Thyroid gland (tissue), 4 donors: ENCODE measurements at regions not wholly inside any gene's neighbourhood (a gene's known extent, or its start where the extent isn't known, plus 50 kb on each side); places are given as distances from the start of the nearest gene placed in this dataset.

Source experiments
- DNase-seq, 2 donors: peaks; one replicate each; pipeline ENCODE4 v3.0.0-alpha.2; 2019
- H3K27ac ChIP-seq, 3 donors: fragments of 200-600 bp; sonication (generic); 1 replicate in 2 of 3; 2 replicates in 1 of 3; pipeline ENCODE4 v1.5.1; 2016 to 2019; ENCODE audit warnings: mild to moderate bottlenecking in 1 of 3, moderate library complexity in 1 of 3
- H3K27me3 ChIP-seq: fragments of 200-600 bp; sonication (generic); one replicate; pipeline ENCODE4 v1.5.1; 2019
- H3K36me3 ChIP-seq, 2 donors: fragments of 200-600 bp; sonication (generic); one replicate each; pipeline ENCODE4 v1.5.1; 2016 to 2019
- H3K4me1 ChIP-seq, 2 donors: fragments of 200-600 bp; sonication (generic); one replicate each; pipeline ENCODE4 v1.5.1; 2017 to 2019
- H3K4me3 ChIP-seq, 3 donors: fragments of 200-600 bp; sonication (generic); replicated peaks in 1 of 3; 1 replicate in 2 of 3; 2 replicates in 1 of 3; pipeline ENCODE4 v1.5.1; 2016; ENCODE audit warnings: mild to moderate bottlenecking in 1 of 3
- H3K9me3 ChIP-seq: fragments of 200-600 bp; sonication (generic); one replicate; pipeline ENCODE4 v1.5.1; 2017
- CTCF ChIP-seq, 6 experiments: fragments of 200-600 bp in 3 of 6; fragments of 450-650 bp in 3 of 6; sonication (generic) in 3 of 6; IDR thresholded peaks; one replicate each; pipeline ENCODE4 v1.5.1; 2016 to 2019; ENCODE audit warnings: antibody characterized with exemption in 6 of 6, mild to moderate bottlenecking in 2 of 6, inconsistent platforms in 1 of 6, moderate library complexity in 1 of 6
- POLR2A ChIP-seq, 2 donors: fragments of 450-650 bp; IDR thresholded peaks; one replicate each; pipeline ENCODE4 v1.6.1; 2017; ENCODE audit warnings: antibody characterized with exemption in 2 of 2, mild to moderate bottlenecking in 2 of 2, moderate library complexity in 1 of 2
- WGBS, 2 donors: methylation state at CpG; one replicate each; pipeline ENCODE4 v1.1.5; 2017; 5-methylcytosine and 5-hydroxymethylcytosine counted together
- intact Hi-C: fragments of 100-400 bp; cut with DNase I; formaldehyde crosslinking; loops from one replicate; pipeline ENCODE4 v1.15.1; 2023

DNA sequence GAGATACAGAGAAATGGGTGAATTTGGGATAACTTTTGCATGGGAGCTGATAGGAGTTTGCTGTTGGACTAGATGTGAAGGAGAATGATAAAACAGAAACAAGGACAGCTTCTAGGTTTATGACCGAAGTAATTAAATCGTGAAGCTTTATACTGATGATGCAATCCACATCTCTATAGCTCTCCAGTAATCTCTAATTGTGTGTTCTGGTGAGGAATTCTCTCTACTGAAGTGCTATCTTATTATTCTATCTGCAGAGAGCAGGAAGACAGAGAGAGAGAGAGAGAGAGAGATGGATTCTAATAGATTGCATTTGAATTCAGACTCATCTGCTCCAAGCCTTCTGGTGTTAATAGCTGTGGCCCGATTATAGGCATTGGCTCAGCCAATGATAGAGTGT lies 113.5 kb upstream of the FRMD4B start:
- peaks cover 25 to 27% of the 10 kb centered on the region in 2 donors for H3K4me1 ChIP-seq
- H3K9me3 ChIP-seq, result no peaks in the 10 kb centered on the region
- 67 to 69% methylated on average over 3 of the region's 3 CpGs for WGBS, 2 donors
- H3K27me3 ChIP-seq, result no peaks in the 10 kb centered on the region
- H3K36me3 ChIP-seq, result no peaks in the 10 kb centered on the region
- H3K27ac ChIP-seq, result peak overlapping the region in 1 of 3 donors; percentile 12
- intact Hi-C loops, result no loop called here
- no peak for TF ChIP-seq CTCF (IDR thresholded peaks at IDR 0.05)
- TF ChIP-seq POLR2A (IDR thresholded peaks at IDR 0.05), result no peak
- DNase-seq, result no peak
- no peak overlapping the region for H3K4me3 ChIP-seq

DNA sequence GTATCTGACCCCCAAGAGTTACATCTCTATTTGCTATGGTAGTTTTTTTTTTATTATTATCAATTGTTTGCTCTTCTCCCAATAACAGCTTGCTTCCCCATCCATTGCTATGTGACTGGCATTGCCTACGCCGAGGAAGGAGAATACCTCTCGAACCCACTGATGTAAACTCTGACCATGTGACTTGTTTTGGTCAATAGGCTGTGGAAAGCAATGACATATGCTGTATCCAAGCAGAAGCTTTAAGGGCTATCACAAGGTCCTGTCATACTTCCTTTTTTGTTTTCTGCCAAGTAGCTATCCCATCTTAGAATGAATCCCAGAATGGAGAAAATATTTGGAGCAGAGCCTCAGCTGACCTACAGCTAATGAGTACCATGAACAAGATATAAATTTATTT lies 111.0 kb upstream of the FRMD4B start:
- DNase-seq, result no peak
- TF ChIP-seq POLR2A (IDR thresholded peaks at IDR 0.05) (no peak), CTCF (IDR thresholded peaks at IDR 0.05) (no peak)
- Histone ChIP-seq H3K27ac (no peak overlapping the region), H3K4me1 (peaks cover 38 to 39% of the 10 kb centered on the region in 2 donors), H3K4me3 (no peak overlapping the region), H3K36me3 (no peaks in the 10 kb centered on the region), H3K27me3 (no peaks in the 10 kb centered on the region), H3K9me3 (no peaks in the 10 kb centered on the region)
- WGBS, 2 donors, result 94 to 96% methylated on average over 3 of the region's 3 CpGs
- intact Hi-C loops, result no loop called here

GRCh38 chr3:69494185-69494584 lies 108.3 kb upstream of the FRMD4B start:
- TF ChIP-seq POLR2A (IDR thresholded peaks at IDR 0.05), result no peak
- no peak overlapping the region for H3K27ac ChIP-seq
- intact Hi-C loops, result no loop called here
- H3K4me1 ChIP-seq, result peaks cover 26 to 38% of the 10 kb centered on the region in 2 donors
- 62 to 75% methylated on average over 3 of the region's 3 CpGs for WGBS, 2 donors
- no peaks in the 10 kb centered on the region for H3K9me3 ChIP-seq
- H3K36me3 ChIP-seq, result no peaks in the 10 kb centered on the region
- H3K4me3 ChIP-seq, result no peak overlapping the region
- no peaks in the 10 kb centered on the region for H3K27me3 ChIP-seq
- no peak for DNase-seq

- intact Hi-C loops, result no loop called here
- no peaks in the 10 kb centered on the region for H3K9me3 ChIP-seq
- peak overlapping the region in 1 of 3 donors; percentile 31 for H3K27ac ChIP-seq
- no peaks in the 10 kb centered on the region for H3K27me3 ChIP-seq
- WGBS, 2 donors, result 79 to 88% methylated on average over 3 of the region's 3 CpGs
- DNase-seq, result no peak
- TF ChIP-seq POLR2A (IDR thresholded peaks at IDR 0.05) (no peak), CTCF (IDR thresholded peaks at IDR 0.05) (no peak)
- H3K4me1 ChIP-seq, result peaks cover 26 to 34% of the 10 kb centered on the region in 2 donors
- no peak overlapping the region for H3K4me3 ChIP-seq
- H3K36me3 ChIP-seq, result no peaks in the 10 kb centered on the region
Observed at GRCh38 chr3:69493157-69493556, 107.3 kb upstream of the FRMD4B start.

DNA sequence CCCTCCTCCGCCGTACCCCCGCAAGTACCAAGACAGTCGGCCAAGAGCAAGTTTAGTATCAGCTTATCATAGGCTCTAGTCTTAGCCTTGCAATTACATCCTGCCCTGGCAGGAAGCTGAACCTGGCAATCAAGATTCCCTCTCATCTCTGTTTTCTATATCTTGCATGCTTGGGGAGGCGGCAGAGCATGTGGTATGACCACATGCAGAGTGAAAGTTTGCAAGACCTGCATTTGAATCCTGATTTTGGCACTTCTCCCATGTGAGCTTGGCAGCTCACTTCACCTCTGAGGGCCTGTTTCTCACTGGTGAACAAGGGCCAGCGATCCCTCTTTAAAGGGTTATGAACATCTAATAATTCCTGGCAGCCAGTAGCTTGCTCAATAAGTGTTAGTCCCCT lies 106.1 kb upstream of the FRMD4B start:
- TF ChIP-seq POLR2A (IDR thresholded peaks at IDR 0.05) (no peak), CTCF (IDR thresholded peaks at IDR 0.05) (no peak)
- H3K27ac ChIP-seq, result peak overlapping the region in 2 of 3 donors; percentile 15 to 45
- DNase-seq, result peak; percentile 78 to 80
- 28 to 47% methylated on average over 6 of the region's 6 CpGs for WGBS, 2 donors
- H3K4me1 ChIP-seq, result peaks cover 26 to 34% of the 10 kb centered on the region in 2 donors
- intact Hi-C loops, result no loop called here
- H3K9me3 ChIP-seq, result no peaks in the 10 kb centered on the region
- no peak overlapping the region for H3K4me3 ChIP-seq
- no peaks in the 10 kb centered on the region for H3K27me3 ChIP-seq
- no peaks in the 10 kb centered on the region for H3K36me3 ChIP-seq

GRCh38 chr3:69490971-69491370 lies 105.1 kb upstream of the FRMD4B start:
- WGBS, 2 donors, result 72 to 79% methylated on average over 5 of the region's 5 CpGs
- intact Hi-C loops, result no loop called here
- Histone ChIP-seq H3K4me1 (peaks cover 22 to 34% of the 10 kb centered on the region in 2 donors), H3K9me3 (no peaks in the 10 kb centered on the region), H3K36me3 (no peaks in the 10 kb centered on the region), H3K27ac (no peak overlapping the region), H3K4me3 (no peak overlapping the region), H3K27me3 (no peaks in the 10 kb centered on the region)
- no peak for DNase-seq
- TF ChIP-seq POLR2A (IDR thresholded peaks at IDR 0.05) (no peak), CTCF (IDR thresholded peaks at IDR 0.05) (no peak)
